Chondrocyte (in vitro differentiated cells): ENCODE measurements at regions not wholly inside any gene's neighbourhood (a gene's known extent, or its start where the extent isn't known, plus 50 kb on each side); places are given as distances from the start of the nearest gene placed in this dataset.

Source experiments
- DNase-seq: peaks from one replicate; pipeline ENCODE4 v3.0.0; 2021; ENCODE audit warnings: mixed read lengths, low spot score
- H3K27ac Mint-ChIP-seq: one replicate; pipeline ENCODE4 v1.8.0; 2021; ENCODE audit warnings: mild to moderate bottlenecking, moderate library complexity, mixed read lengths; ENCODE audit not compliant: unreplicated experiment
- H3K27me3 Mint-ChIP-seq: 2 replicates; pipeline ENCODE4 v1.8.0; 2021; ENCODE audit warnings: low read depth, mixed read lengths
- H3K36me3 Mint-ChIP-seq: 2 replicates; pipeline ENCODE4 v1.8.0; 2021; ENCODE audit warnings: low read depth, mixed read lengths
- H3K4me1 Mint-ChIP-seq: 2 replicates; pipeline ENCODE4 v1.8.0; 2021; ENCODE audit warnings: low read depth, mild to moderate bottlenecking, mixed read lengths
- H3K4me3 Mint-ChIP-seq: one replicate; pipeline ENCODE4 v1.8.0; 2021; ENCODE audit warnings: mild to moderate bottlenecking, moderate library complexity, mixed read lengths; ENCODE audit not compliant: unreplicated experiment
- H3K9me3 Mint-ChIP-seq: 2 replicates; pipeline ENCODE4 v1.8.0; 2021; ENCODE audit warnings: low read depth, mixed read lengths
- TF ChIP-seq, protein P1 (sequence below): fragments of 200-600 bp; sonication (generic); IDR thresholded peaks from 2 replicates; pipeline ENCODE4 v1.5.0; 2021; ENCODE audit warnings: antibody characterized with exemption, mild to moderate bottlenecking, moderate library complexity

DNA sequence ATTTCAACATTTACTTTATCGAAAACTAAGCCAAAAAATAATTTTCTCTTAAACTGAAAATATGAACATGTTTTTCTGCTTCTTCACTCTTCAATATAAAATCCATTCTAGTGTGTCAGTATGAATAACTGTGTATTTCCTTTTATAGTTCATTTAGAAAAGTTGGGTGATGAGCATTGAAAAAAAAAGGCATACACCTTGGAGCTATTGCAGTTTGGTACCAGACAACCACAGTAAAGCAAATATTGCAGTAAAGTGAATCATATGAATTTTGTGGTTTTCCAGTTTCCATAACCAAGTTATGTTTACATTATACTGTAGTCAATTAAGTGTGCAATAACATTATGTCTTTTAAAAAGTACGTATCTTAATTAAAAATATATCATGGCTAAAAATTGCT, 195.0 kb upstream of the FOXG1 start:
- no peak overlapping the region for H3K4me3 Mint-ChIP-seq
- H3K4me1 Mint-ChIP-seq = peaks cover 1% of the 10 kb centered on the region
- TF ChIP-seq, protein P1, sequence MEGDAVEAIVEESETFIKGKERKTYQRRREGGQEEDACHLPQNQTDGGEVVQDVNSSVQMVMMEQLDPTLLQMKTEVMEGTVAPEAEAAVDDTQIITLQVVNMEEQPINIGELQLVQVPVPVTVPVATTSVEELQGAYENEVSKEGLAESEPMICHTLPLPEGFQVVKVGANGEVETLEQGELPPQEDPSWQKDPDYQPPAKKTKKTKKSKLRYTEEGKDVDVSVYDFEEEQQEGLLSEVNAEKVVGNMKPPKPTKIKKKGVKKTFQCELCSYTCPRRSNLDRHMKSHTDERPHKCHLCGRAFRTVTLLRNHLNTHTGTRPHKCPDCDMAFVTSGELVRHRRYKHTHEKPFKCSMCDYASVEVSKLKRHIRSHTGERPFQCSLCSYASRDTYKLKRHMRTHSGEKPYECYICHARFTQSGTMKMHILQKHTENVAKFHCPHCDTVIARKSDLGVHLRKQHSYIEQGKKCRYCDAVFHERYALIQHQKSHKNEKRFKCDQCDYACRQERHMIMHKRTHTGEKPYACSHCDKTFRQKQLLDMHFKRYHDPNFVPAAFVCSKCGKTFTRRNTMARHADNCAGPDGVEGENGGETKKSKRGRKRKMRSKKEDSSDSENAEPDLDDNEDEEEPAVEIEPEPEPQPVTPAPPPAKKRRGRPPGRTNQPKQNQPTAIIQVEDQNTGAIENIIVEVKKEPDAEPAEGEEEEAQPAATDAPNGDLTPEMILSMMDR = no peak
- DNase-seq = no peak
- H3K27me3 Mint-ChIP-seq = no peaks in the 10 kb centered on the region
- no peaks in the 10 kb centered on the region for H3K36me3 Mint-ChIP-seq
- H3K9me3 Mint-ChIP-seq = peaks cover 19% of the 10 kb centered on the region
- H3K27ac Mint-ChIP-seq = no peak overlapping the region

DNA sequence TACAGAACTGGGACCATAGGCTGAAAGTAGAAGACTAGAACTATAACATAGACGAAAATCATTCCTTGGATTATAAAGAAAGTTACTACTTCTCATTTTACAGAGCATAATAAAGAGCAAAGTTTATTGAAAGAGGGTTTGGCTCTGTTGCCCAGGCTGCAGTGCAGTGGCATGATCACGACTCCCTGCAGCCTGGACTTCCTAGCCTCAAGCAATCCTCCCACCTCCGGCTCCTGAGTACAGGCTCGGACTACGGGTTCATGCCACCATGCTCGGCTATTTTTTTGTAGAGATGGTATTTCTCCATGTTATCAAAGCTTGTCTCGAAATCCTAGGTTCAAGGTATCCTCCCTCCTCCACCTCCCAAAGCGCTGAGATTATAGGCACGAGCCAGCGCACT, 190.1 kb upstream of the FOXG1 start:
- TF ChIP-seq, protein P1 = no peak
- no peaks in the 10 kb centered on the region for H3K36me3 Mint-ChIP-seq
- H3K9me3 Mint-ChIP-seq = peaks cover 19% of the 10 kb centered on the region
- no peaks in the 10 kb centered on the region for H3K27me3 Mint-ChIP-seq
- peaks cover 15% of the 10 kb centered on the region for H3K4me1 Mint-ChIP-seq
- no peak for DNase-seq
- no peak overlapping the region for H3K4me3 Mint-ChIP-seq
- H3K27ac Mint-ChIP-seq = no peak overlapping the region

DNA sequence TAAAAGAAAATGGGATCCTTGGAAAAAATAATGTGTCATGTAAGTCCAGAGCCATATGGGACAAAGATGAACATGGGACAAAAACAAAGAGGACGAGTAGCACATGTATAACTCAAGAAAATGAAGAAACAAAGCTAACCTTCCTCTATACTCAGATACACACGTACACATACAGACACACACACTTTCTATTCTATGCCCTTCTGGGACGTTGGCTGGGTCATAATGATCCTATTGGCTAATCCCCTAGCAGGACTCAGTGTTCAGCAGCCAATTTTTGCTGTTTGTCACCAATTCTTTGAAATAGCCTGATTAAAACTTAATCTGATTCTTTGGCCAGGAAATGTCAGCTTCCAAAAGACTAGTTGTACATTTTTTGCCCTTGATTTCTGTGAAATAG, 189.4 kb upstream of the FOXG1 start:
- DNase-seq = no peak
- Mint-ChIP-seq H3K36me3 (no peaks in the 10 kb centered on the region), H3K9me3 (peaks cover 19% of the 10 kb centered on the region), H3K27me3 (no peaks in the 10 kb centered on the region), H3K4me3 (no peak overlapping the region), H3K27ac (no peak overlapping the region), H3K4me1 (peaks cover 15% of the 10 kb centered on the region)
- TF ChIP-seq, protein P1 = no peak

DNA sequence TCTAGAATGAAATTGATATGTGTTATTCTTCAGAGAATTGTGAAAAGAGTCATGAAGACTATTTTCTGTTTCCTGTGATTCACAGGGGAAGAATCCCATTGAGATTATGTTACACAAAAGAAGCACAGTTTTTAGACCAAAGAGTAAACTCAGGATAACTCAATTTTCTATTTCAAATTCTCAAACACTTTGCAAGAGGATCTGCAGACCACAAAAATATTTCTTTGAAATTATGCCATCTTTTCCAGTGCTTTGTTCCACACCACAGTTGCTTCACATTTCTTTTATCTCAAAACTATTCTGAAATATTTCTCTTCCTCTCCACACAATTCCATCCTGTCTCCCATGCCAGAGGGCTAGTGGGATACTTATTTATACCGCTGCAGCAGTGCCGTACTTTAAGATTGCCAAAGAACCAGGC, 188.9 kb upstream of the FOXG1 start:
- Mint-ChIP-seq H3K27me3 (no peaks in the 10 kb centered on the region), H3K4me1 (peaks cover 15% of the 10 kb centered on the region), H3K9me3 (peaks cover 15% of the 10 kb centered on the region), H3K27ac (no peak overlapping the region), H3K36me3 (no peaks in the 10 kb centered on the region), H3K4me3 (no peak overlapping the region)
- no peak for DNase-seq
- TF ChIP-seq, protein P1 = no peak

DNA sequence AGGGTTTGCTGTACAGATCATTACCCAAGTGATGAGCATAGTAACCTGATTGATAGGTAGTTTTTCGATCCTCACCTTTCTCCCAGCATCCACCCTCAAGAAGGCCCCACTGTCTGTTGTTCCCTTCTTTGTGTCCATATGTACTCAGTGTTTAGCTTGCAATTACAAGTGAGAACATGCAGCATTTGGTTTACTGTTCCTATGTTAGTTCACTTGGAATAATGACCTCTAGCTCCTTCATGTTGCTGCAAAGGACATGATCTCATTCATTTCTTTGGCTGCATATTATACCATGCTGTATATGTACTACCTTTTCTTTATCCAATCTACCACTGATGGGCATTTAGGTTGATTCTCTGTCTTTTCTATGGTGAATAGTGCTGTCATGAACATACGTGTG, 181.6 kb upstream of the FOXG1 start:
- H3K36me3 Mint-ChIP-seq = no peaks in the 10 kb centered on the region
- H3K4me1 Mint-ChIP-seq = no peaks in the 10 kb centered on the region
- no peak for DNase-seq
- TF ChIP-seq, protein P1 = no peak
- H3K27ac Mint-ChIP-seq = no peak overlapping the region
- peaks cover 14% of the 10 kb centered on the region for H3K9me3 Mint-ChIP-seq
- H3K27me3 Mint-ChIP-seq = no peaks in the 10 kb centered on the region
- H3K4me3 Mint-ChIP-seq = no peak overlapping the region
